ENCODE measurements at regions not wholly inside any gene's neighbourhood (a gene's known extent, or its start where the extent isn't known, plus 50 kb on each side); places are given as distances from the start of the nearest gene placed in this dataset.

- TF ChIP-seq POLR2A (IDR thresholded peaks at IDR 0.05) = no peak
- Histone ChIP-seq H3K36me3 (ENCODE audit: low read depth, missing control alignments) (no peaks in the 10 kb centered on the region), H3K27ac (peak overlapping the region in 1 of 2 donors; percentile 41), H3K4me3 (no peak overlapping the region), H3K9me3 (no peaks in the 10 kb centered on the region), H3K4me1 (no peaks in the 10 kb centered on the region), H3K27me3 (no peaks in the 10 kb centered on the region)
- no peak for DNase-seq
- 60 to 70% methylated on average over 18 to 25 of the region's 25 CpGs for WGBS, 2 donors
- intact Hi-C loops (cut with DNase I; ENCODE audit: low total_unique reads) = no loop called here
Observed at GRCh38 chr10:3538656-3539531, 246.1 kb downstream of the KLF6 start.

GRCh38 chr10:3538291-3538655 is 246.7 kb downstream of the KLF6 start:
- TF ChIP-seq CTCF (IDR thresholded peaks at IDR 0.05) (no peak), POLR2A (IDR thresholded peaks at IDR 0.05) (no peak)
- intact Hi-C loops (cut with DNase I; ENCODE audit: low total_unique reads) = no loop called here
- Histone ChIP-seq H3K4me1 (no peaks in the 10 kb centered on the region), H3K27ac (no peak overlapping the region), H3K9me3 (no peaks in the 10 kb centered on the region), H3K36me3 (ENCODE audit: low read depth, missing control alignments) (no peaks in the 10 kb centered on the region), H3K27me3 (no peaks in the 10 kb centered on the region), H3K4me3 (no peak overlapping the region)
- no peak for DNase-seq
- 78 to 85% methylated on average over 5 to 6 of the region's 6 CpGs for WGBS, 2 donors

GRCh38 chr10:3537518-3537917 is 247.5 kb downstream of the KLF6 start:
- 88 to 91% methylated on average over 3 of the region's 3 CpGs for WGBS, 2 donors
- TF ChIP-seq POLR2A (IDR thresholded peaks at IDR 0.05) (no peak), CTCF (IDR thresholded peaks at IDR 0.05) (no peak)
- Histone ChIP-seq H3K4me3 (no peak overlapping the region), H3K27ac (no peak overlapping the region), H3K36me3 (ENCODE audit: low read depth, missing control alignments) (no peaks in the 10 kb centered on the region), H3K4me1 (no peaks in the 10 kb centered on the region), H3K9me3 (no peaks in the 10 kb centered on the region), H3K27me3 (no peaks in the 10 kb centered on the region)
- no peak for DNase-seq
- intact Hi-C loops (cut with DNase I; ENCODE audit: low total_unique reads) = no loop called here

- H3K27ac ChIP-seq = no peak overlapping the region
- no peak for TF ChIP-seq CTCF (IDR thresholded peaks at IDR 0.05)
- TF ChIP-seq POLR2A (IDR thresholded peaks at IDR 0.05) = no peak
- H3K9me3 ChIP-seq = no peaks in the 10 kb centered on the region
- H3K4me1 ChIP-seq = no peaks in the 10 kb centered on the region
- DNase-seq = no peak
- intact Hi-C loops (cut with DNase I; ENCODE audit: low total_unique reads) = no loop called here
- no peak overlapping the region for H3K4me3 ChIP-seq
- WGBS, 2 donors = 96 to 98% methylated on average over 7 of the region's 7 CpGs
- H3K27me3 ChIP-seq = no peaks in the 10 kb centered on the region
- H3K36me3 ChIP-seq (ENCODE audit: low read depth, missing control alignments) = no peaks in the 10 kb centered on the region
Observed at GRCh38 chr10:3535001-3535400, 250.0 kb downstream of the KLF6 start.

- intact Hi-C loops (cut with DNase I; ENCODE audit: low total_unique reads) = no loop called here
- H3K4me1 ChIP-seq = no peaks in the 10 kb centered on the region
- no peaks in the 10 kb centered on the region for H3K9me3 ChIP-seq
- TF ChIP-seq POLR2A (IDR thresholded peaks at IDR 0.05) (no peak), CTCF (IDR thresholded peaks at IDR 0.05) (no peak)
- H3K36me3 ChIP-seq (ENCODE audit: low read depth, missing control alignments) = no peaks in the 10 kb centered on the region
- no peaks in the 10 kb centered on the region for H3K27me3 ChIP-seq
- 91 to 94% methylated on average over 10 of the region's 10 CpGs for WGBS, 2 donors
- no peak for DNase-seq
- H3K27ac ChIP-seq = no peak overlapping the region
- no peak overlapping the region for H3K4me3 ChIP-seq
Observed at GRCh38 chr10:3534433-3534832, 250.6 kb downstream of the KLF6 start.
